ENCODE measurements at regions not wholly inside any gene's neighbourhood (a gene's known extent, or its start where the extent isn't known, plus 50 kb on each side); places are given as distances from the start of the nearest gene placed in this dataset.

- no peak overlapping the region for H3K27ac ChIP-seq (ENCODE audit: control insufficient read depth, insufficient read depth, low read length)
- H3K4me1 ChIP-seq (ENCODE audit: control insufficient read depth, extremely low read depth, insufficient read depth, low read length): no peaks in the 10 kb centered on the region
- H3K27me3 ChIP-seq (ENCODE audit: control insufficient read depth, extremely low read depth, insufficient read depth, low read length): no peaks in the 10 kb centered on the region
- H3K79me2 ChIP-seq (ENCODE audit: control insufficient read depth, insufficient read depth, low read length): no peaks in the 10 kb centered on the region
- no peaks in the 10 kb centered on the region for H3K9me1 ChIP-seq (ENCODE audit: control insufficient read depth, extremely low read depth, insufficient read depth, low read length)
- no peaks in the 10 kb centered on the region for H3K36me3 ChIP-seq (ENCODE audit: control insufficient read depth in 2 of 2, extremely low read depth in 1 of 2, insufficient read depth in 2 of 2, low read length in 2 of 2)
- DNase-seq (ENCODE audit: low read depth, low spot score): no peak
- no peak overlapping the region for H3K4me2 ChIP-seq (ENCODE audit: control insufficient read depth, extremely low read depth, insufficient read depth, low read depth, low read length)
- dilution Hi-C loops (cut with MboI; ENCODE audit: extremely low pct_ligation_motif_present, low sequenced_read_pairs): no loop called here
- H2AFZ ChIP-seq (ENCODE audit: control insufficient read depth, low read length): no peak overlapping the region
- no peak overlapping the region for H3K4me3 ChIP-seq (ENCODE audit: control insufficient read depth in 2 of 3, extremely low read depth in 1 of 3, insufficient read depth in 2 of 3, low read depth in 1 of 3, low read length in 3 of 3)
- H4K20me1 ChIP-seq (ENCODE audit: control insufficient read depth, extremely low read depth, insufficient read depth, low read length): no peaks in the 10 kb centered on the region
- H3K9ac ChIP-seq (ENCODE audit: control insufficient read depth, extremely low read depth, insufficient read depth, low read length): no peak overlapping the region
- no peak for FAIRE-seq
- H3K9me3 ChIP-seq (ENCODE audit: control insufficient read depth, low read depth, low read length): no peaks in the 10 kb centered on the region
- no peak for TF ChIP-seq CTCF (optimal IDR thresholded peaks at IDR 0.05 in 1 of 3, IDR thresholded peaks at IDR 0.05 in 1 of 3, conservative IDR thresholded peaks at IDR 0.05 in 1 of 3; ENCODE audit: extremely low read depth in 1 of 3, insufficient read depth in 2 of 3, low read length in 3 of 3)
- TF ChIP-seq EZH2 (IDR thresholded peaks at IDR 0.05; ENCODE audit: low read length): no peak
Observed at GRCh38 chr11:104410336-104410735, 246.4 kb upstream of the PDGFD start.

GRCh38 chr11:104408630-104409029 is 244.7 kb upstream of the PDGFD start:
- no peak overlapping the region for H2AFZ ChIP-seq (ENCODE audit: control insufficient read depth, low read length)
- H3K79me2 ChIP-seq (ENCODE audit: control insufficient read depth, insufficient read depth, low read length): no peaks in the 10 kb centered on the region
- DNase-seq (ENCODE audit: low read depth, low spot score) (no peak), FAIRE-seq (no peak)
- no peak overlapping the region for H3K4me3 ChIP-seq (ENCODE audit: control insufficient read depth in 2 of 3, extremely low read depth in 1 of 3, insufficient read depth in 2 of 3, low read depth in 1 of 3, low read length in 3 of 3)
- no peaks in the 10 kb centered on the region for H4K20me1 ChIP-seq (ENCODE audit: control insufficient read depth, extremely low read depth, insufficient read depth, low read length)
- no peak overlapping the region for H3K4me2 ChIP-seq (ENCODE audit: control insufficient read depth, extremely low read depth, insufficient read depth, low read depth, low read length)
- no peak overlapping the region for H3K9ac ChIP-seq (ENCODE audit: control insufficient read depth, extremely low read depth, insufficient read depth, low read length)
- TF ChIP-seq CTCF (optimal IDR thresholded peaks at IDR 0.05 in 1 of 3, IDR thresholded peaks at IDR 0.05 in 1 of 3, conservative IDR thresholded peaks at IDR 0.05 in 1 of 3; ENCODE audit: extremely low read depth in 1 of 3, insufficient read depth in 2 of 3, low read length in 3 of 3): no peak
- no peak for TF ChIP-seq EZH2 (IDR thresholded peaks at IDR 0.05; ENCODE audit: low read length)
- no peak overlapping the region for H3K27ac ChIP-seq (ENCODE audit: control insufficient read depth, insufficient read depth, low read length)
- no peaks in the 10 kb centered on the region for H3K36me3 ChIP-seq (ENCODE audit: control insufficient read depth in 2 of 2, extremely low read depth in 1 of 2, insufficient read depth in 2 of 2, low read length in 2 of 2)
- H3K4me1 ChIP-seq (ENCODE audit: control insufficient read depth, extremely low read depth, insufficient read depth, low read length): no peaks in the 10 kb centered on the region
- H3K9me1 ChIP-seq (ENCODE audit: control insufficient read depth, extremely low read depth, insufficient read depth, low read length): no peaks in the 10 kb centered on the region
- dilution Hi-C loops (cut with MboI; ENCODE audit: extremely low pct_ligation_motif_present, low sequenced_read_pairs): no loop called here
- no peaks in the 10 kb centered on the region for H3K9me3 ChIP-seq (ENCODE audit: control insufficient read depth, low read depth, low read length)
- H3K27me3 ChIP-seq (ENCODE audit: control insufficient read depth, extremely low read depth, insufficient read depth, low read length): no peaks in the 10 kb centered on the region
